IMR-90 (cell line): ENCODE measurements at regions not wholly inside any gene's neighbourhood (a gene's known extent, or its start where the extent isn't known, plus 50 kb on each side); places are given as distances from the start of the nearest gene placed in this dataset.
"Not testable (repeated sequence)": the region's sequence is repeated elsewhere in the genome, so short reads cannot be mapped to it uniquely, and the experiment has no call there.

Experiments used
- ATAC-seq: fragments of 200-7000 bp; cut with Tn5 transposase; 2 replicates; pipeline ENCODE4 v1.9.1; 2020; ENCODE audit warnings: low read depth, mild to moderate bottlenecking, moderate library complexity
- BruUV-seq: library from RNA; stranded (reverse); fragments of 400-500 nt; replicated peaks from 2 replicates; lab custom pipeline; 2021; lab: Mats Ljungman, UMichigan
- CTCF ChIA-PET: fragments of 300-600 bp; formaldehyde crosslinking; extraction: SDS; loops from one replicate; lab custom pipeline; 2021; ENCODE audit warnings: antibody characterized with exemption; lab: Yijun Ruan, JAX
- POLR2A ChIA-PET: fragments of 300-600 bp; sonication (Branson Sonifier 250); formaldehyde crosslinking; loops from one replicate; lab custom pipeline; 2022; ENCODE audit warnings: antibody characterized with exemption; ENCODE audit not compliant: unreplicated experiment; lab: Charles Lee
- DNase-seq: peaks from one replicate; pipeline ENCODE4 v3.0.0; 2013
- H2AFZ ChIP-seq: replicated peaks from 2 replicates; pipeline ENCODE3; 2013; ENCODE audit warnings: low read length, mild to moderate bottlenecking; ENCODE audit not compliant: poor library complexity
- H2AK5ac ChIP-seq: 2 replicates; pipeline ENCODE4 v1.6.1; 2013; ENCODE audit warnings: low read depth, low read length, inconsistent platforms
- H2AK9ac ChIP-seq: replicated peaks from 2 replicates; pipeline ENCODE3; 2013; ENCODE audit warnings: mild to moderate bottlenecking, low read depth, low read length, moderate library complexity; ENCODE audit not compliant: poor library complexity
- H2BK120ac ChIP-seq: 2 replicates; pipeline ENCODE4 v1.6.1; 2013; ENCODE audit warnings: low read depth, low read length, inconsistent platforms
- H2BK15ac ChIP-seq: 3 replicates; pipeline ENCODE4 v1.6.1; 2013; ENCODE audit warnings: low read depth, low read length, inconsistent platforms
- H2BK20ac ChIP-seq: 2 replicates; pipeline ENCODE4 v1.6.1; 2013; ENCODE audit warnings: low read depth, mild to moderate bottlenecking, inconsistent platforms, low read length, moderate library complexity
- H2BK5ac ChIP-seq: 2 replicates; pipeline ENCODE4 v1.6.1; 2013; ENCODE audit warnings: mild to moderate bottlenecking, low read depth, low read length, inconsistent platforms; ENCODE audit not compliant: poor library complexity, severe bottlenecking
- H3K14ac ChIP-seq: replicated peaks from 2 replicates; pipeline ENCODE4 v1.6.1; 2013; ENCODE audit warnings: low read depth, low read length, inconsistent platforms
- H3K18ac ChIP-seq: 2 replicates; pipeline ENCODE4 v1.6.1; 2013; ENCODE audit warnings: low read depth, low read length, control low read depth
- H3K23ac ChIP-seq: 2 replicates; pipeline ENCODE4 v1.6.1; 2013; ENCODE audit warnings: low read depth, low read length, inconsistent platforms
- H3K27ac ChIP-seq: 2 replicates; pipeline ENCODE4 v1.5.1; 2013; ENCODE audit warnings: mild to moderate bottlenecking, control low read depth, low read length; ENCODE audit not compliant: insufficient read depth
- H3K27me3 ChIP-seq: 2 replicates; pipeline ENCODE4 v1.6.1; 2013; ENCODE audit warnings: low read length; ENCODE audit not compliant: control insufficient read depth, insufficient read depth
- H3K36me3 ChIP-seq: 2 replicates; pipeline ENCODE4 v1.6.1; 2013; ENCODE audit warnings: low read length, mixed read lengths; ENCODE audit not compliant: control insufficient read depth, insufficient read depth
- H3K4ac ChIP-seq: 2 replicates; pipeline ENCODE4 v1.6.1; 2013; ENCODE audit warnings: low read depth, low read length, inconsistent platforms
- H3K4me1 ChIP-seq: 2 replicates; pipeline ENCODE4 v1.6.1; 2013; ENCODE audit warnings: low read length, mixed read lengths; ENCODE audit not compliant: control insufficient read depth, insufficient read depth
- H3K4me2 ChIP-seq: 2 replicates; pipeline ENCODE4 v1.6.1; 2013; ENCODE audit warnings: low read depth, mild to moderate bottlenecking, control low read depth, low read length, moderate library complexity
- H3K4me3 ChIP-seq: 2 replicates; pipeline ENCODE4 v1.5.1; 2013; ENCODE audit warnings: low read depth, mild to moderate bottlenecking, control low read depth, low read length, moderate library complexity; ENCODE audit not compliant: insufficient read depth
- H3K56ac ChIP-seq: 2 replicates; pipeline ENCODE4 v1.6.1; 2013; ENCODE audit warnings: low read length, inconsistent platforms; ENCODE audit not compliant: insufficient read depth; ENCODE audit errors: extremely low read depth
- H3K79me1 ChIP-seq, 2 experiments: 2 replicates each; pipeline ENCODE4 v1.6.1; 2013; ENCODE audit warnings: low read length in 2 of 2, inconsistent platforms in 1 of 2, low read depth in 1 of 2
- H3K9ac ChIP-seq: 2 replicates; pipeline ENCODE4 v1.6.1; 2013; ENCODE audit warnings: low read depth, low read length, control low read depth
- H3K9me1 ChIP-seq: 2 replicates; pipeline ENCODE4 v1.6.1; 2013; ENCODE audit warnings: low read length, inconsistent platforms; ENCODE audit not compliant: insufficient read depth
- H3K9me3 ChIP-seq: 2 replicates; pipeline ENCODE4 v1.6.1; 2013; ENCODE audit warnings: low read length; ENCODE audit not compliant: control insufficient read depth, insufficient read depth
- H4K20me1 ChIP-seq: 2 replicates; pipeline ENCODE4 v1.6.1; 2013; ENCODE audit warnings: low read length, inconsistent platforms; ENCODE audit not compliant: insufficient read depth
- H4K5ac ChIP-seq: 2 replicates; pipeline ENCODE4 v1.6.1; 2013; ENCODE audit warnings: mild to moderate bottlenecking, low read depth, low read length, control low read depth
- H4K8ac ChIP-seq, 2 experiments: 2 replicates each; pipeline ENCODE4 v1.6.1; 2013; ENCODE audit warnings: low read depth in 2 of 2, low read length in 2 of 2, control low read depth in 1 of 2, inconsistent platforms in 1 of 2
- H4K91ac ChIP-seq: 2 replicates; pipeline ENCODE4 v1.6.1; 2013; ENCODE audit warnings: low read depth, low read length, inconsistent platforms; ENCODE audit not compliant: insufficient read depth
- WGBS, 2 experiments: methylation state at CpG; one replicate each; pipeline versions ENCODE4 v1.1.5 to v1.1.7; 2013; ENCODE audit warnings: missing lambda C conversion rate in 2 of 2; ENCODE audit not compliant: insufficient read length in 1 of 2; ENCODE audit errors: extremely low coverage in 2 of 2; 5-methylcytosine and 5-hydroxymethylcytosine counted together
- dilution Hi-C: fragments of 300-500 bp; cut with HindIII; formaldehyde crosslinking; loops from one replicate; pipeline ENCODE4 v1.14.3; 2018; ENCODE audit warnings: low sequenced_read_pairs; ENCODE audit not compliant: unreplicated experiment
- in situ Hi-C: fragments of 300-500 bp; cut with MboI; formaldehyde crosslinking; loops from 3 replicates; pipeline ENCODE4 v1.14.3; 2019; ENCODE audit warnings: low sequenced_read_pairs, inconsistent platforms, mixed read lengths
- intact Hi-C: fragments of 100-400 bp; cut with micrococcal nuclease; formaldehyde crosslinking; loops from 2 replicates; pipeline ENCODE4 v1.10.0; 2022

- WGBS, 2 experiments = no CpG with 5 or more reads among the region's 8 CpGs
- H3K4me2 ChIP-seq, H3K56ac ChIP-seq, H2BK5ac ChIP-seq, H3K9ac ChIP-seq, H2AFZ ChIP-seq, H3K79me1 ChIP-seq, H2BK20ac ChIP-seq, H2AK5ac ChIP-seq, H3K23ac ChIP-seq, H3K4me1 ChIP-seq, dilution Hi-C loops, H3K4ac ChIP-seq, ATAC-seq, H4K91ac ChIP-seq, H3K27me3 ChIP-seq, H4K20me1 ChIP-seq, in situ Hi-C loops, POLR2A ChIA-PET, H4K5ac ChIP-seq, H3K36me3 ChIP-seq, H3K14ac ChIP-seq, BruUV-seq, H3K18ac ChIP-seq, H2AK9ac ChIP-seq, H2BK15ac ChIP-seq, H3K9me1 ChIP-seq, H3K9me3 ChIP-seq, H2BK120ac ChIP-seq, DNase-seq, H4K8ac ChIP-seq, H3K27ac ChIP-seq, intact Hi-C loops, H3K4me3 ChIP-seq: not testable (repeated sequence)
- CTCF ChIA-PET = interaction anchor here (1.1 kb wide), 1 partner anchor 14 kb away, joined by 4 read pairs; no protein-coding TSS in a partner anchor
Measured at GRCh38 chr5:157962686-157963085, 103.7 kb upstream of the CLINT1 start.
